Nephron progenitor cell (in vitro differentiated cells): ENCODE measurements at regions not wholly inside any gene's neighbourhood (a gene's known extent, or its start where the extent isn't known, plus 50 kb on each side); places are given as distances from the start of the nearest gene placed in this dataset.

Source experiments
- DNase-seq: peaks from one replicate; pipeline ENCODE4 v3.0.0; 2021
- H3K27ac Mint-ChIP-seq: 2 replicates; pipeline ENCODE4 v1.8.0; 2021; ENCODE audit warnings: mild to moderate bottlenecking, moderate library complexity, mixed read lengths
- H3K27me3 Mint-ChIP-seq: 2 replicates; pipeline ENCODE4 v1.8.0; 2021; ENCODE audit warnings: mild to moderate bottlenecking, low read depth, mixed read lengths; ENCODE audit not compliant: poor library complexity
- H3K36me3 Mint-ChIP-seq: 2 replicates; pipeline ENCODE4 v1.8.0; 2021; ENCODE audit warnings: low read depth, mixed read lengths
- H3K4me1 Mint-ChIP-seq: 2 replicates; pipeline ENCODE4 v1.8.0; 2021; ENCODE audit warnings: mixed read lengths
- H3K4me3 Mint-ChIP-seq: 2 replicates; pipeline ENCODE4 v1.8.0; 2021; ENCODE audit warnings: mild to moderate bottlenecking, moderate library complexity, mixed read lengths
- H3K9me3 Mint-ChIP-seq: 2 replicates; pipeline ENCODE4 v1.8.0; 2021; ENCODE audit warnings: mild to moderate bottlenecking, moderate library complexity, mixed read lengths
- CTCF ChIP-seq: fragments of 200-600 bp; sonication (generic); IDR thresholded peaks from 2 replicates; pipeline ENCODE4 v1.5.0; 2021; ENCODE audit warnings: antibody characterized with exemption

- no peaks in the 10 kb centered on the region for H3K36me3 Mint-ChIP-seq
- no peak overlapping the region for H3K4me3 Mint-ChIP-seq
- H3K9me3 Mint-ChIP-seq = peaks cover 66% of the 10 kb centered on the region
- no peak for DNase-seq
- peaks cover 4% of the 10 kb centered on the region for H3K4me1 Mint-ChIP-seq
- no peak overlapping the region for H3K27ac Mint-ChIP-seq
- H3K27me3 Mint-ChIP-seq = peaks cover 100% of the 10 kb centered on the region
- TF ChIP-seq CTCF = no peak
Measured at GRCh38 chrX:119996069-119996468, 52.5 kb upstream of the NKAP start.
